Fibroblast of skin of scalp (primary cell): ENCODE measurements at regions not wholly inside any gene's neighbourhood (a gene's known extent, or its start where the extent isn't known, plus 50 kb on each side); places are given as distances from the start of the nearest gene placed in this dataset.
"Not testable (repeated sequence)": the region's sequence is repeated elsewhere in the genome, so short reads cannot be mapped to it uniquely, and the experiment has no call there.

ENCODE experiments used
- DNase-seq: peaks from one replicate; pipeline ENCODE4 v3.0.0-alpha.2; 2013

GRCh38 chr3:24688446-24689148, 193.9 kb upstream of the THRB start:
- DNase-seq = peak; percentile 66

- DNase-seq = no peak
Measured at GRCh38 chr3:24689353-24689752, 194.7 kb upstream of the THRB start.

- DNase-seq = no peak
Measured at GRCh38 chr3:24690777-24691176, 196.1 kb upstream of the THRB start.

- not testable (repeated sequence) for DNase-seq
Measured at GRCh38 chr3:24699078-24699477, 204.4 kb upstream of the THRB start.

- peak; percentile 50 for DNase-seq
Measured at GRCh38 chr3:24704496-24704895, 209.8 kb upstream of the THRB start.

GRCh38 chr3:24707936-24708335, 213.3 kb upstream of the THRB start:
- no peak for DNase-seq

- DNase-seq = no peak
Measured at GRCh38 chr3:24709956-24710355, 215.3 kb upstream of the THRB start.

- DNase-seq = no peak
Measured at GRCh38 chr3:24713516-24713915, 218.9 kb upstream of the THRB start.

GRCh38 chr3:24714436-24714835, 219.8 kb upstream of the THRB start:
- peak; percentile 9 for DNase-seq

GRCh38 chr3:24715171-24715792, 220.6 kb upstream of the THRB start:
- no peak for DNase-seq

- DNase-seq = no peak
Measured at GRCh38 chr3:24722087-24722486, 227.4 kb upstream of the THRB start.

GRCh38 chr3:24725514-24726255, 231.0 kb upstream of the THRB start:
- no peak for DNase-seq

- no peak for DNase-seq
Measured at GRCh38 chr3:24726423-24726822, 231.8 kb upstream of the THRB start.

GRCh38 chr3:24730173-24730572, 235.5 kb upstream of the THRB start:
- no peak for DNase-seq

- no peak for DNase-seq
Measured at GRCh38 chr3:24734019-24734418, 239.4 kb upstream of the THRB start.

- DNase-seq = no peak
Measured at GRCh38 chr3:24736701-24737100, 242.1 kb upstream of the THRB start.

- DNase-seq = no peak
Measured at GRCh38 chr3:24740326-24740725, 245.7 kb upstream of the THRB start.

- peak; percentile 32 for DNase-seq
Measured at GRCh38 chr3:24741506-24741905, 246.9 kb upstream of the THRB start.

GRCh38 chr3:24748520-24748919, 253.9 kb upstream of the THRB start:
- no peak for DNase-seq

GRCh38 chr3:24751020-24751419, 256.4 kb upstream of the THRB start:
- no peak for DNase-seq

GRCh38 chr3:24756101-24756888, 261.6 kb upstream of the THRB start:
- DNase-seq = no peak

- peak; percentile 55 for DNase-seq
Measured at GRCh38 chr3:24763393-24763792, 268.7 kb upstream of the THRB start.
